ENCODE measurements at regions not wholly inside any gene's neighbourhood (a gene's known extent, or its start where the extent isn't known, plus 50 kb on each side); places are given as distances from the start of the nearest gene placed in this dataset.

GRCh38 chr10:28054228-28054860 lies 55.5 kb upstream of the ODAD2 start:
- no peak for DNase-seq

- no peak for DNase-seq
Measured at GRCh38 chr10:28049286-28049685, 50.4 kb upstream of the ODAD2 start.
